ENCODE measurements at regions not wholly inside any gene's neighbourhood (a gene's known extent, or its start where the extent isn't known, plus 50 kb on each side); places are given as distances from the start of the nearest gene placed in this dataset.

DNA sequence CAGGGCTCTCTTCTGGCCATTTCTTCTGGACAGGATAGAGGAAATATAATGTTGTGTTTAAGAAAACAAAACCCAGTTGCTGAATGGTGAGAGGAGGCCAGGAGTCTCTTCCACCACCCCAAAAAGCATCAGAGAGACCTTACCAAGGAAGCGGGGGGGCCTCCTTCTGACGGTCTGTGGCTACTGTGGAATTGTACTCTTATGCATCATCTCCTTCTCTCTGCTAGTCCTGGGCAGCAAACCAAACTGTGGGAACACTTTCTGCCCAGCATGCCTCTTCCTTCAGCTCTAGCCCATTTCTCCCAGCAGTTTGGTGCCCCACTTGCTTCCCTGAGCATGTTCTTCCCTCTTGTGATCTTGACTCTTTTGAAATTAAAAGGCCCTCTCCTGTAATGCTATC is 157.7 kb downstream of the HHIPL2 start (continued):
- TF ChIP-seq, protein P1, sequence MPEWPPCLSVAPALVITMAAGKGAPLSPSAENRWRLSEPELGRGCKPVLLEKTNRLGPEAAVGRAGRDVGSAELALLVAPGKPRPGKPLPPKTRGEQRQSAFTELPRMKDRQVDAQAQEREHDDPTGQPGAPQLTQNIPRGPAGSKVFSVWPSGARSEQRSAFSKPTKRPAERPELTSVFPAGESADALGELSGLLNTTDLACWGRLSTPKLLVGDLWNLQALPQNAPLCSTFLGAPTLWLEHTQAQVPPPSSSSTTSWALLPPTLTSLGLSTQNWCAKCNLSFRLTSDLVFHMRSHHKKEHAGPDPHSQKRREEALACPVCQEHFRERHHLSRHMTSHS (tag by site-specific recombination; IDR thresholded peaks at IDR 0.05), result no peak
- no peak for TF ChIP-seq ZNF521 (tag by site-specific recombination; IDR thresholded peaks at IDR 0.05)
- TF ChIP-seq ZNF585B (tag by site-specific recombination; IDR thresholded peaks at IDR 0.05), result no peak
- TF ChIP-seq ZNF366 (tag by site-specific recombination; conservative IDR thresholded peaks at IDR 0.05), result no peak
- no peak for TF ChIP-seq ZNF19 (tag by site-specific recombination; IDR thresholded peaks at IDR 0.05; ENCODE audit: low read depth)
- no peak for TF ChIP-seq BCL11B (tag by site-specific recombination; IDR thresholded peaks at IDR 0.05; ENCODE audit: low read depth)
- TF ChIP-seq, protein P2, sequence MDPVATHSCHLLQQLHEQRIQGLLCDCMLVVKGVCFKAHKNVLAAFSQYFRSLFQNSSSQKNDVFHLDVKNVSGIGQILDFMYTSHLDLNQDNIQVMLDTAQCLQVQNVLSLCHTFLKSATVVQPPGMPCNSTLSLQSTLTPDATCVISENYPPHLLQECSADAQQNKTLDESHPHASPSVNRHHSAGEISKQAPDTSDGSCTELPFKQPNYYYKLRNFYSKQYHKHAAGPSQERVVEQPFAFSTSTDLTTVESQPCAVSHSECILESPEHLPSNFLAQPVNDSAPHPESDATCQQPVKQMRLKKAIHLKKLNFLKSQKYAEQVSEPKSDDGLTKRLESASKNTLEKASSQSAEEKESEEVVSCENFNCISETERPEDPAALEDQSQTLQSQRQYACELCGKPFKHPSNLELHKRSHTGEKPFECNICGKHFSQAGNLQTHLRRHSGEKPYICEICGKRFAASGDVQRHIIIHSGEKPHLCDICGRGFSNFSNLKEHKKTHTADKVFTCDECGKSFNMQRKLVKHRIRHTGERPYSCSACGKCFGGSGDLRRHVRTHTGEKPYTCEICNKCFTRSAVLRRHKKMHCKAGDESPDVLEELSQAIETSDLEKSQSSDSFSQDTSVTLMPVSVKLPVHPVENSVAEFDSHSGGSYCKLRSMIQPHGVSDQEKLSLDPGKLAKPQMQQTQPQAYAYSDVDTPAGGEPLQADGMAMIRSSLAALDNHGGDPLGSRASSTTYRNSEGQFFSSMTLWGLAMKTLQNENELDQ (tag by site-specific recombination; IDR thresholded peaks at IDR 0.05; ENCODE audit: low read depth), result no peak

DNA sequence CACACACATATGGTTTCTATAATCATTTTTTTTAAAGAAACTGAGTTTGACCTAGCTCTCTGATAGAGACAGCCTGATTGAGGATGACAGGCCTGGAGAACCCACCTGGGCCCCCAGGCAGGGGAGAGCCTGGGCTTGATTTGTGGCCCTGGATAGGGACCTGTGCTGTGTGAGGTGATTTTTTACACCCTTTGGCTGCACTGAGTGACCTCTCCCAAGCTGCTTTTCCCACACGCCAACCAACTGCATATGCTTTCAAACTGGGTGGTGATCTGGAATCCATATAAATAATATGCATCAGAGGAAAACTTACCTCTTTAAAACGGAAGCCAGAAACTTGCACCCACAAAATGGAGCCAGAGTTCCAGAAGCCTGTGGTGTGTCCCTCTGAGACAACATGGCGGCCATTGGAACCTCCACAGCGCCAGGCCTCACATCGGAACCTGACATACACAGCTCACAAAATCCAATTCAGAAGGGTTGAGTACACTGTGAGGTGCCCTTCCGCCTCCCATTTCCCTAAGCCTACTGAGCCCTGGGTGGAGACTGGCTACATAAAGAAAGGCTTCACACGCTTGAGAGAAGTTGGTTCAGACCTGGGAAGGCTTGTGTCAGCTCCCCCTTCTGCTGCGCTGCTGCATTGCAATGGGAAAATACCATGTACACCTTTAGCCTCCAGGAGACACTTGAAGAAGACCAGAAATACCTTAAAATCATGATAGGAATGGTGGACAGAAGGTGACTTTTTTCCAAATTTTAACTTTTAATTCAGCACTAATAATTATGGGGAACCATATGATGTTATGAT is 160.7 kb downstream of the HHIPL2 start:
- H3K9me3 ChIP-seq (ENCODE audit: control insufficient read depth, insufficient read depth, low read depth, low read length), result no peaks in the 10 kb centered on the region
- no peak overlapping the region for H3K4me3 ChIP-seq (ENCODE audit: low read depth, low read length)
- CTCF ChIA-PET, result interaction anchor here (0.6 to 1.0 kb wide), 5 partner anchors 12 to 908 kb away, joined by 3 to 5 read pairs (median 3); no protein-coding TSS in a partner anchor
- no peaks in the 10 kb centered on the region for H3K36me3 ChIP-seq (ENCODE audit: control insufficient read depth in 2 of 2, insufficient read depth in 1 of 2, low read length in 2 of 2)
- no peaks in the 10 kb centered on the region for H3K4me1 ChIP-seq (ENCODE audit: control insufficient read depth, insufficient read depth, low read length)
- POLR2A ChIA-PET, result no interaction called here
- H3K27ac ChIP-seq (ENCODE audit: extremely low read depth, low read depth, low read length), result no peak overlapping the region
- TF ChIP-seq ZNF366 (tag by site-specific recombination; conservative IDR thresholded peaks at IDR 0.05), result no peak
- TF ChIP-seq, protein P1 (tag by site-specific recombination; IDR thresholded peaks at IDR 0.05), result no peak
- no peak for TF ChIP-seq ZNF140 (tag by site-specific recombination; IDR thresholded peaks at IDR 0.05)
- no peak for TF ChIP-seq GLI4 (tag by site-specific recombination; IDR thresholded peaks at IDR 0.05)
- TF ChIP-seq, protein P3, sequence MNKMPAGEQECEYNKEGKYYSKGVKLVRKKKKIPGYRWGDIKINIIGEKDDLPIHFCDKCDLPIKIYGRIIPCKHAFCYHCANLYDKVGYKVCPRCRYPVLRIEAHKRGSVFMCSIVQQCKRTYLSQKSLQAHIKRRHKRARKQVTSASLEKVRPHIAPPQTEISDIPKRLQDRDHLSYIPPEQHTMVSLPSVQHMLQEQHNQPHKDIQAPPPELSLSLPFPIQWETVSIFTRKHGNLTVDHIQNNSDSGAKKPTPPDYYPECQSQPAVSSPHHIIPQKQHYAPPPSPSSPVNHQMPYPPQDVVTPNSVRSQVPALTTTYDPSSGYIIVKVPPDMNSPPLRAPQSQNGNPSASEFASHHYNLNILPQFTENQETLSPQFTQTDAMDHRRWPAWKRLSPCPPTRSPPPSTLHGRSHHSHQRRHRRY (tag by site-specific recombination; IDR thresholded peaks at IDR 0.05), result no peak
- TF ChIP-seq, protein P4, sequence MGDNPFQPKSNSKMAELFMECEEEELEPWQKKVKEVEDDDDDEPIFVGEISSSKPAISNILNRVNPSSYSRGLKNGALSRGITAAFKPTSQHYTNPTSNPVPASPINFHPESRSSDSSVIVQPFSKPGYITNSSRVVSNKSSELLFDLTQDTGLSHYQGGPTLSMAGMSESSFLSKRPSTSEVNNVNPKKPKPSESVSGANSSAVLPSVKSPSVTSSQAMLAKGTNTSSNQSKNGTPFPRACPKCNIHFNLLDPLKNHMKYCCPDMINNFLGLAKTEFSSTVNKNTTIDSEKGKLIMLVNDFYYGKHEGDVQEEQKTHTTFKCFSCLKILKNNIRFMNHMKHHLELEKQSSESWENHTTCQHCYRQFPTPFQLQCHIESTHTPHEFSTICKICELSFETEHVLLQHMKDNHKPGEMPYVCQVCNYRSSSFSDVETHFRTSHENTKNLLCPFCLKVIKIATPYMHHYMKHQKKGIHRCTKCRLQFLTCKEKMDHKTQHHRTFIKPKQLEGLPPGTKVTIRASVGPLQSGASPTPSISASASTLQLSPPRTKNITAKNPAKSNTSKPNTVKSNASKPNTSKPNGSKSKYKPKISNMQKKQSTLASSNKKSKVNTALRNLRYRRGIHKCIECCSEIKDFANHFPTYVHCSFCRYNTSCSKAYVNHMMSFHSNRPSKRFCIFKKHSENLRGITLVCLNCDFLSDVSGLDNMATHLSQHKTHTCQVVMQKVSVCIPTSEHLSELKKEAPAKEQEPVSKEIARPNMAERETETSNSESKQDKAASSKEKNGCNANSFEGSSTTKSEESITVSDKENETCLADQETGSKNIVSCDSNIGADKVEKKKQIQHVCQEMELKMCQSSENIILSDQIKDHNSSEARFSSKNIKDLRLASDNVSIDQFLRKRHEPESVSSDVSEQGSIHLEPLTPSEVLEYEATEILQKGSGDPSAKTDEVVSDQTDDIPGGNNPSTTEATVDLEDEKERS (tag by site-specific recombination; IDR thresholded peaks at IDR 0.05), result no peak
- no peak for TF ChIP-seq ZNF23 (tag by site-specific recombination; IDR thresholded peaks at IDR 0.05; ENCODE audit: borderline replicate concordance)
- TF ChIP-seq ZNF221 (tag by site-specific recombination; IDR thresholded peaks at IDR 0.05; ENCODE audit: borderline replicate concordance), result no peak
- no peak for TF ChIP-seq ZNF24 (tag by site-specific recombination; IDR thresholded peaks at IDR 0.05)
- no peak for TF ChIP-seq ZNF132 (tag by site-specific recombination; IDR thresholded peaks at IDR 0.05; ENCODE audit: borderline replicate concordance)
- no peak for TF ChIP-seq ZNF792 (tag by site-specific recombination; IDR thresholded peaks at IDR 0.05)
- no peak for TF ChIP-seq FEZF1 (tag by site-specific recombination; IDR thresholded peaks at IDR 0.05)
- no peak for TF ChIP-seq OSR2 (tag by site-specific recombination; IDR thresholded peaks at IDR 0.05)
- TF ChIP-seq, protein P5, sequence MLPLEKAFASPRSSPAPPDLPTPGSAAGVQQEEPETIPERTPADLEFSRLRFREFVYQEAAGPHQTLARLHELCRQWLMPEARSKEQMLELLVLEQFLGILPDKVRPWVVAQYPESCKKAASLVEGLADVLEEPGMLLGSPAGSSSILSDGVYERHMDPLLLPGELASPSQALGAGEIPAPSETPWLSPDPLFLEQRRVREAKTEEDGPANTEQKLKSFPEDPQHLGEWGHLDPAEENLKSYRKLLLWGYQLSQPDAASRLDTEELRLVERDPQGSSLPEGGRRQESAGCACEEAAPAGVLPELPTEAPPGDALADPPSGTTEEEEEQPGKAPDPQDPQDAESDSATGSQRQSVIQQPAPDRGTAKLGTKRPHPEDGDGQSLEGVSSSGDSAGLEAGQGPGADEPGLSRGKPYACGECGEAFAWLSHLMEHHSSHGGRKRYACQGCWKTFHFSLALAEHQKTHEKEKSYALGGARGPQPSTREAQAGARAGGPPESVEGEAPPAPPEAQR (tag by site-specific recombination; IDR thresholded peaks at IDR 0.05), result no peak
- TF ChIP-seq, protein P6, sequence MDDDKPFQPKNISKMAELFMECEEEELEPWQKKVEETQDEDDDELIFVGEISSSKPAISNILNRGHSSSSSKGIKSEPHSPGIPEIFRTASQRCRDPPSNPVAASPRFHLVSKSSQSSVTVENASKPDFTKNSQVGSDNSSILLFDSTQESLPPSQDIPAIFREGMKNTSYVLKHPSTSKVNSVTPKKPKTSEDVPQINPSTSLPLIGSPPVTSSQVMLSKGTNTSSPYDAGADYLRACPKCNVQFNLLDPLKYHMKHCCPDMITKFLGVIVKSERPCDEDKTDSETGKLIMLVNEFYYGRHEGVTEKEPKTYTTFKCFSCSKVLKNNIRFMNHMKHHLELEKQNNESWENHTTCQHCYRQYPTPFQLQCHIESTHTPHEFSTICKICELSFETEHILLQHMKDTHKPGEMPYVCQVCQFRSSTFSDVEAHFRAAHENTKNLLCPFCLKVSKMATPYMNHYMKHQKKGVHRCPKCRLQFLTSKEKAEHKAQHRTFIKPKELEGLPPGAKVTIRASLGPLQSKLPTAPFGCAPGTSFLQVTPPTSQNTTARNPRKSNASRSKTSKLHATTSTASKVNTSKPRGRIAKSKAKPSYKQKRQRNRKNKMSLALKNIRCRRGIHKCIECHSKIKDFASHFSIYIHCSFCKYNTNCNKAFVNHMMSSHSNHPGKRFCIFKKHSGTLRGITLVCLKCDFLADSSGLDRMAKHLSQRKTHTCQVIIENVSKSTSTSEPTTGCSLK (tag by site-specific recombination; IDR thresholded peaks at IDR 0.05), result no peak
- no peak for TF ChIP-seq ZNF629 (tag by site-specific recombination; IDR thresholded peaks at IDR 0.05)
- no peak for TF ChIP-seq ZNF223 (tag by site-specific recombination; IDR thresholded peaks at IDR 0.05)
- no peak for TF ChIP-seq SCRT1 (tag by site-specific recombination; IDR thresholded peaks at IDR 0.05; ENCODE audit: borderline replicate concordance)

Data from HEK293 (cell line).